MCF 10A (cell line): ENCODE measurements at regions not wholly inside any gene's neighbourhood (a gene's known extent, or its start where the extent isn't known, plus 50 kb on each side); places are given as distances from the start of the nearest gene placed in this dataset.

Source experiments
- BruUV-seq: library from RNA; stranded (reverse); fragments of 400-500 nt; replicated peaks from 2 replicates; lab custom pipeline; 2021; lab: Mats Ljungman, UMichigan
- CTCF ChIA-PET: fragments of 300-600 bp; sonication (Branson Sonifier 250); formaldehyde crosslinking; extraction: SDS; loops from one replicate; lab custom pipeline; 2021; ENCODE audit warnings: antibody characterized with exemption, inconsistent platforms; lab: Yijun Ruan, JAX
- POLR2A ChIA-PET: fragments of 300-600, 350-650 bp; sonication (Branson Sonifier 250); formaldehyde crosslinking; extraction: SDS; loops from one replicate; lab custom pipeline; 2020; ENCODE audit warnings: antibody characterized with exemption, inconsistent platforms; lab: Yijun Ruan, JAX
- DNase-seq: peaks from one replicate; pipeline ENCODE4 v3.0.0-alpha.2; 2018; ENCODE audit not compliant: unreplicated experiment
- H3K27ac Mint-ChIP-seq: one replicate; pipeline ENCODE4 v1.8.0; 2022; ENCODE audit warnings: mild to moderate bottlenecking, low read depth, mixed read lengths; ENCODE audit not compliant: unreplicated experiment
- H3K27me3 Mint-ChIP-seq: one replicate; pipeline ENCODE4 v1.8.0; 2022; ENCODE audit warnings: mixed read lengths; ENCODE audit not compliant: insufficient read depth, unreplicated experiment
- H3K36me3 Mint-ChIP-seq: one replicate; pipeline ENCODE4 v1.8.0; 2022; ENCODE audit warnings: mild to moderate bottlenecking, moderate library complexity, mixed read lengths; ENCODE audit not compliant: insufficient read depth, unreplicated experiment
- H3K4me1 Mint-ChIP-seq: one replicate; pipeline ENCODE4 v1.8.0; 2022; ENCODE audit warnings: mixed read lengths; ENCODE audit not compliant: insufficient read depth, unreplicated experiment
- H3K4me3 Mint-ChIP-seq: one replicate; pipeline ENCODE4 v1.8.0; 2022; ENCODE audit warnings: mild to moderate bottlenecking, moderate library complexity, mixed read lengths; ENCODE audit not compliant: unreplicated experiment
- H3K9me3 Mint-ChIP-seq: one replicate; pipeline ENCODE4 v1.8.0; 2022; ENCODE audit warnings: mixed read lengths; ENCODE audit not compliant: unreplicated experiment
- CTCF ChIP-seq: fragments of 200-600 bp; IDR thresholded peaks from one replicate; pipeline ENCODE4 v1.8.0; 2022; ENCODE audit warnings: antibody characterized with exemption, mild to moderate bottlenecking; ENCODE audit not compliant: unreplicated experiment
- intact Hi-C: fragments of 100-400 bp; cut with micrococcal nuclease; formaldehyde crosslinking; loops from 2 replicates; pipeline ENCODE4 v1.14.1; 2022

- no peak overlapping the region for H3K27ac Mint-ChIP-seq
- ChIA-PET CTCF (no interaction called here), POLR2A (no interaction called here)
- TF ChIP-seq CTCF, result no peak
- intact Hi-C loops, result no loop called here
- H3K9me3 Mint-ChIP-seq, result no peaks in the 10 kb centered on the region
- H3K4me3 Mint-ChIP-seq, result no peak overlapping the region
- no peaks in the 10 kb centered on the region for H3K36me3 Mint-ChIP-seq
- H3K27me3 Mint-ChIP-seq, result no peaks in the 10 kb centered on the region
- peaks cover 21% of the 10 kb centered on the region for H3K4me1 Mint-ChIP-seq
- BruUV-seq, result no TSS peak
- DNase-seq, result no peak
Measured at GRCh38 chr14:98181241-98181640, 1090.8 kb downstream of the BCL11B start.

GRCh38 chr14:98181768-98182167, 1090.2 kb downstream of the BCL11B start:
- intact Hi-C loops, result no loop called here
- H3K27ac Mint-ChIP-seq, result no peak overlapping the region
- H3K4me3 Mint-ChIP-seq, result no peak overlapping the region
- TF ChIP-seq CTCF, result no peak
- ChIA-PET CTCF (interaction anchor here (0.6 to 0.7 kb wide), 3 partner anchors 28 to 763 kb away, joined by 3 to 6 read pairs (median 4); no protein-coding TSS in a partner anchor), POLR2A (no interaction called here)
- DNase-seq, result no peak
- H3K9me3 Mint-ChIP-seq, result no peaks in the 10 kb centered on the region
- no peaks in the 10 kb centered on the region for H3K36me3 Mint-ChIP-seq
- H3K27me3 Mint-ChIP-seq, result no peaks in the 10 kb centered on the region
- H3K4me1 Mint-ChIP-seq, result peaks cover 21% of the 10 kb centered on the region
- no TSS peak for BruUV-seq

GRCh38 chr14:98182393-98183055, 1089.5 kb downstream of the BCL11B start:
- H3K27me3 Mint-ChIP-seq, result no peaks in the 10 kb centered on the region
- no peaks in the 10 kb centered on the region for H3K9me3 Mint-ChIP-seq
- no peaks in the 10 kb centered on the region for H3K36me3 Mint-ChIP-seq
- ChIA-PET CTCF (interaction anchor here (0.6 to 0.7 kb wide), 3 partner anchors 27 to 763 kb away, joined by 3 to 6 read pairs (median 4); no protein-coding TSS in a partner anchor), POLR2A (no interaction called here)
- TF ChIP-seq CTCF, result no peak
- H3K4me1 Mint-ChIP-seq, result peaks cover 21% of the 10 kb centered on the region
- no peak overlapping the region for H3K27ac Mint-ChIP-seq
- no TSS peak for BruUV-seq
- intact Hi-C loops, result no loop called here
- DNase-seq, result peak; percentile 19
- H3K4me3 Mint-ChIP-seq, result no peak overlapping the region

GRCh38 chr14:98183556-98183955, 1088.4 kb downstream of the BCL11B start:
- intact Hi-C loops, result no loop called here
- TF ChIP-seq CTCF, result no peak
- H3K36me3 Mint-ChIP-seq, result no peaks in the 10 kb centered on the region
- H3K9me3 Mint-ChIP-seq, result no peaks in the 10 kb centered on the region
- no peak overlapping the region for H3K4me3 Mint-ChIP-seq
- peaks cover 21% of the 10 kb centered on the region for H3K4me1 Mint-ChIP-seq
- no peak for DNase-seq
- no peak overlapping the region for H3K27ac Mint-ChIP-seq
- no peaks in the 10 kb centered on the region for H3K27me3 Mint-ChIP-seq
- no TSS peak for BruUV-seq
- ChIA-PET CTCF (interaction anchor here (0.6 kb wide), 1 partner anchor 190 kb away, joined by 3 read pairs; no protein-coding TSS in a partner anchor), POLR2A (interaction anchor here (0.6 kb wide), 1 partner anchor 46 kb away, joined by 3 read pairs; no protein-coding TSS in a partner anchor)
